GM18870 (cell line): ENCODE measurements at regions not wholly inside any gene's neighbourhood (a gene's known extent, or its start where the extent isn't known, plus 50 kb on each side); places are given as distances from the start of the nearest gene placed in this dataset.
A peak's percentile ranks its signal among the peaks of the same experiment; 100 is the strongest.

ENCODE experiments used
- ATAC-seq: cut with Tn5 transposase; IDR thresholded peaks from one replicate; pipeline ENCODE4 v1.9.1; 2021; ENCODE audit warnings: moderate library complexity; ENCODE audit not compliant: unreplicated experiment

DNA sequence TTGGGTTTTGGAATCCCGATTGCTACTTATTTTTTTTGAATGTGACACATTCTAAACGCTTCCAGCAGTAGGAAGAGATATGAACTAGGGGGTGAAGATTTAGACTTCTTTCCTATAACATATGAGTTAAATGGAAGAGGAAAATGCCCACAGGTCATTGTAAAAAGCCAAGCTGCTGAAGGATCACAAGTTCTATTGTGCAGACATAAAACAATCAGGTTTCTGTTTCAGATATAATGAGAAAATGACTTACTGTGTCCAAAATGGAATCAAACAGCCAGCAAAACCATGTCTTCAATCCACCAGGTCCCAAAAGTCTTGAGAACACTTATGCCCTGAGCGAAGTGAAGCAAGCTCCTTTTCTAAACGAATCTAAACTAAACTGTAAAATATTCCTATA, 157.0 kb upstream of the SOX9 start:
- no peak for ATAC-seq

DNA sequence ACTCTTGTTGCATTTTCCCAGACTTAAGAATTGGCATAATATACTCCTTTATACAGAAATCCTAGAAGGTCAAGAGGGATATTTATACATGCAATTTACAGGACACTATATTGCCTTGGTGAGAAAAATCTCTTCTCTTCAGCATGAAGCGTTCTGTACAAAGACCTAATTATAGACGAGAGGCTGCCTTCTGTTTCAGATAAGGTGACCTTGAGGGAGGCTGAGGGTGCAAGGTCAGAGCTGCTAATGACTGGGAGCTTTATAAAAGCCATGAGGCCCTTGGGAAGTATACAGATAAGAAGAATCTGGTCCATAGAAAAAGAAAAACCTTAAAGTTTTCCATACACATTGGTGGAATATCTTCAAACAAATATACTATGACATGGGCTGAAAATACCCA, 156.3 kb upstream of the SOX9 start:
- ATAC-seq, result no peak

DNA sequence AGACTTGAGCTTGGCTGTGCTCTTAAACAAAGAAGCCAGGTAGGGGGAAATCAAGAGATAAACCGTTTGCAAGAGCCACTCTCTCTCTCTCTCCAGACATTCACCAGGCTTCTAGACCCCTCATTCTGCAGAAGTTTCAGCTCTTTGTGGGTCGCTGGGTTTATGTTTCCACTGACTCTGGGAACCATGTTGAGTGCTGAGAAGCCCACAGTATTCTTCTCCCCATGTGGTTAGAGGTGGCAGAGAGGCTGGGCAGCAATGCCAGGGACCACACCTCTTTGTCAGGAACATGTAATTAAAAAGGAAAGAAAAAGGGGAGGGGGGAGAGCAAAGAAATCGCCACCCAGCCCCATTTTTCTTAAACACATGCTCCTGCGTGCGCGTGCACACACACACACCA, 154.8 kb upstream of the SOX9 start:
- ATAC-seq, result no peak

DNA sequence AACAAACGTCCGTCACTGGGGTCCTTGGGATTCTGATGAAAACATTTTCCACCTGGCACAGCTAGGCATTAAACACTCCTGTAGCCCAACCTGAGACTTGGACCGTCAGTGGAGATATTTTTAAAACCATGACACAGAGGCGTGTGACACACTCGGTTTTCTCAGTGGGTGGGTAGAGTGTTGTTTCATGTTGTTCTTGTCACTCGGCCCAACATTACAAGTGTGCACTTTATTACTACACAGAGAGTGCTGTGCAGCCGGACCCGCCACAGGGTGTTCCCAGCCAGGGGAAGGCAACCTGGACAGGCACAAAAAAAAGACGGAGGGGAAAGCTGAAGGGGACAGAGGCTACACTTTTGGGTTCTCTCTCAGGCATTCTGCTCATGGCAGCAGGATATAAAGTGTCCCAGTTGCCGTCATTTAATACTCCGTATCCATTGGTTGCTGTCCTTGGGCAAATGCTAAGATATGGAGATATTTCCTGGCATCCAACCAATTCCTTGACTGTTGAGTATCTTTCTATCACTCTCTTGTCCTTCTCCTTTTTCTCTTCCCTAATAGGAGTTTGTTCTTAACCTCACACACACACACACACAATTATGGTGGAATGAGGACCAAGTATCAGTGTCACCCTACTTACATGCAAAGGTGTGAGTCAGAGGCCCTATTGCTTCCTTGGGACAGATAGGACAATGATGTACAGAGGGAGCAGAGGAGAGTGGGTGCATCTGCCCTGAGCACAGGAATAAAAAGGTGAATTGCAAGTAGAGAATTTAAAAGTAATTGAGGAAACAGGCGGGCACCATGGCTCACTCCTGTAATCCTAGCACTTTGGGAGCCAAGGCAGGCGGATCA, 154.1 kb upstream of the SOX9 start:
- ATAC-seq, result no peak

DNA sequence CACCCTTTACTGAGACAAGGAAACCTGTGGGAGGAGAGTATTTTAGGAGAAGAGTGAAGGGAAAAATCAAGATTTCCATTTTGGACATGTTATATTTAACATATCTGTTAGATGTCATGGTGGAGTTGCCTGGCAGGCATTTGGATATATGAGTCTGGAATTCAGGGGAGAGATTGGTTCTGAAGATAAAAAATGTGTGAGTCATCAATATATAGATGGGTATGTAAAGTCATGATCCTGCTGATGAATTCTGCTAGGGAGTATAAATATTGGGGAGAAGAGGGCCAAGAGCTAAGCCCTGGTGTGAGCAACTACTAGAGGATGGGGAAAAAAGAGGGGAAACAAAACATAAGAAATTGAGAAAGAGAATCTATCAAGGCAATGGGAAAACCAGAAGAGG, 151.3 kb upstream of the SOX9 start:
- no peak for ATAC-seq

DNA sequence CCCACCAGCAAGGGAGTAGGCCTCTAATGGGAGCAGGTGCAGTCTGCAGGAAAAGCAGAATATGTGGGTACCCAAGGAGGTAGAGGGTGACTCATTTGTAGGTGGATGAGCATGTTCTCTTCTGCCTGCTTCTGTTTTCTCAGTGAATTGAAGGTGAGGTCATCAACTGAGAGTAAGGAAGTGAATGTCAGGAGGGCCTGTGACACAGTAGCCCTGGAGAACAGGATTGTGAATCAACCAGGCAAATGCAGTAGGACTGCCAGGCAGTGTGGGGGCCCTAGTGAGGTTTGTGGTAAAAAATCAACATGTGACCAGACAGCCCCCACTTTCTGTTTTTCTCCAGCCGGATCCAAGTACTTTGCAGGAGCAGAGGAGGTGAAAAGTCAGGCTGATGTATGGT, 150.5 kb upstream of the SOX9 start:
- peak; percentile 82 for ATAC-seq

DNA sequence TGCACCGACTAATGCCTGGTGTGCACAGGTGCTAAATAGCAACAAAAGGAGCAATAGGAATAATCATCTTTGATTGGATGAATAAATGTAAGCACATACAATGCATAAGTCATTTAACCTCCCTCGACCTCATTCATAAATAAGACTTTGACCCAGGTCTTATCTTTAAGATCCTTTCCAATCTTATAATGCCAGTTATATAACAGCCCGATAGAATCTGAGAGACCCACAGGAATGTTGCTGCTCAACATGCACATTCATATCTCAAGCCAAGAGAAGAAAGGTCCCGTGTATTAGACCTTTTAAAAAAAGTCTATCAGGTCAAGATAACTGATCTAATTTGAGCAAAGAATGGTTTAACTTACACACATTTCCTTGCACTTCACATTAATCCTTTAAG, 146.8 kb upstream of the SOX9 start:
- no peak for ATAC-seq

DNA sequence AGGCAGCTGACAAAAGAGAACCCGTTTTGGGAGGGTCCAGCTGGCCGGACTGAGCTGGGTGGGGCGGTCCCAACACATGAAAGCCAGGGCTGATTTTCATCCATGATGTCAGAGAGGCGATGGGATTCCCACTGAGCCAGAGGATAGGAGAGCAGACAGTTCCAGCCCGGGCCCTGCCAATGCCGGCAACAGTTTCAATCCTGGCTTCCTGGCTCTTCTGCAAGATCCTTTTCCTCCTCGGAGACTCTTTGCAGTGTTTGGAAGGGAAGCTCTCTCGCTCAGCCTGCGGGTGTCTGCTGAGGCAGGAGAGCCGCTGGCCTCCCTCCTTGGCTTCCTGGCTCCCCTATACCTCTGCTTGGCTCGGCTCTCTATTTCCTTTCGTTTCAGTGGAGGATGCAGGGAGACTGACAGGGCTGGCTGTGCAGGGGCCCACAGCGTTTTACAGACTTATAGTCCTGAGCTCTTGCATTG, 145.5 kb upstream of the SOX9 start:
- no peak for ATAC-seq

DNA sequence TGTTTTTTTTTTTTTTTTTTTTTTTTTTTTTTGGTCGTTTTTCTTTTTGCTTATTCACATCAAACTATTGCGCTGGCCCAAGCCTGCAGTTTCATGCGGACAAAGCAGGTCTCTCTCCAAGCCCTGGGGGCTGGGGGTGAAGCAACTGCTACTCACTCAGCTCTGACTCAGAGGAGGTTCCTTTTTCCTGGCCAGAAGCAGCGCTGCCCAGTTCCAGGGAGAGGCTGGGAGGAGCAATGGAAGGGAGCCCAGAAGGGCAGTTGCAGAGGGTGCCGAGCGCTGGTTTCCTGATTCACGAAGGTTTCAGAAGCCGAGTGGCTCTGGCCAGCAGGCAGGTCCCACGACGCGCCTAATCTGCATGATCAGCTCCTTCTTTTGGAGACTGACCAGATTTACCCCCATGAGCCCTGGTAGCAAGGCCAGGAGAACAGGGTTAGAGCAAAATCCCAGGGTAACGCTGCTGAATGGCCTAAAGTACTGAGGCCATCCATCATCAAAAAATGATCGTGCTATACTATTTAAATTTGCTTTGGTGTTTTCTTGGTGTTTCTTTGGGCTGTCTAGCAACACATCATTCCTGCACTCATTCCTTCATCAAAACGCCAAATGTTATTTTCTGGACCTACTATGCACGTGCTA, 144.7 kb upstream of the SOX9 start:
- no peak for ATAC-seq

DNA sequence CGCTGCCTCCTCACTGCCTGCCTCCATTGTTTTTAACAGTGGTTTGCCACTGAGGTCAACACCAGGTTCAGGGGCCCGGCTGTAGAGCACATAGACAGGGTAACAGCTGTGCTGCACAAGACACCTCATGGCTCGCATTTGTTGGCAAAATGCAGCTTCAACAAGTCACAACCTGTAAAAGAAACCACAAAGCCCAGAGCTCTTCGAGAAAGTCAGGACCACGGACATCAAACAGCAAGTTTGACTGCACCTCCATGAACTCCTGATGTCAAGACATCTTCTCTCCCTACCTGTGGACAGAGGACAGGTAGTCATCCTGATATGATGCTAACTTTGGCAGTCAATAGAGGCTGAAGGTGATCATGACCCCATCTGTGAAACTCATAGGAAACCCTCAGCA, 142.4 kb upstream of the SOX9 start:
- no peak for ATAC-seq

DNA sequence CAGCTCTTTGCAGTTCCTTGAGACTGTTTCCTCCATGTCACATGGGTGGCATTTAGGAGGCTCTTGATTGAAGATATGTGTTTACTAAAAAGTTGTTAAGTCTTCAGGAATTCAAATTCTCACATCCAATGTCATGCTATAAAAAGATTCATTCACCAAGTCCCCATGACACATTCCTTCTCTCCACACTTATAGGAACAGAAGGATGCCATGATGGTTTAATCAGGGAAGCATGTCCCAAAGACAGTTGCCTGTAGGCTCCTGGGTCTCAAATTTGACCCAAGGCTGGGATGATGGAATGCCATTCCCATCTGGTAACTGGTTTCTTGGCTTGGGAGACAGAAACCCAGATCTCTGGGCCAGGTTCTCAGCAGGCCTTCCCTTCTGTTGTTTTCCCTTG, 140.6 kb upstream of the SOX9 start:
- ATAC-seq, result no peak

DNA sequence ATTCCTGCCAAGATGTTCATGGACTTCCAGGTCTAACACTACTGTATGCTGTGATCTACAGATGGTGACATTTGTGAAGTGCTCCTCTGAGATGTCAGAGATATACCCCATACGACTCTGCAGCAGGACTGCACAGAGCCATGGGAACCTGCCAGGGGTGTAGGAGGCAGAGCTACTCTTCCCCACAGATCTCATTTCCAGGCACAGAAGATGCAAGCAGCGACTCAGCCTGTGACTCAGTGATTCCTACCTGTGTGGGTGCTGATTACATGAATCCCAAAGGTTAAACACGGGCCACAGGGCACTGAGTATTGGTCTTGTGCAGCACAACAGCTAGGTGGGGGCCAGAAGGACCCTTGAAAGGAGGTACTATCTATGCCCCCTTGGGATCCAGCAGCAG, 137.0 kb upstream of the SOX9 start:
- ATAC-seq, result no peak

DNA sequence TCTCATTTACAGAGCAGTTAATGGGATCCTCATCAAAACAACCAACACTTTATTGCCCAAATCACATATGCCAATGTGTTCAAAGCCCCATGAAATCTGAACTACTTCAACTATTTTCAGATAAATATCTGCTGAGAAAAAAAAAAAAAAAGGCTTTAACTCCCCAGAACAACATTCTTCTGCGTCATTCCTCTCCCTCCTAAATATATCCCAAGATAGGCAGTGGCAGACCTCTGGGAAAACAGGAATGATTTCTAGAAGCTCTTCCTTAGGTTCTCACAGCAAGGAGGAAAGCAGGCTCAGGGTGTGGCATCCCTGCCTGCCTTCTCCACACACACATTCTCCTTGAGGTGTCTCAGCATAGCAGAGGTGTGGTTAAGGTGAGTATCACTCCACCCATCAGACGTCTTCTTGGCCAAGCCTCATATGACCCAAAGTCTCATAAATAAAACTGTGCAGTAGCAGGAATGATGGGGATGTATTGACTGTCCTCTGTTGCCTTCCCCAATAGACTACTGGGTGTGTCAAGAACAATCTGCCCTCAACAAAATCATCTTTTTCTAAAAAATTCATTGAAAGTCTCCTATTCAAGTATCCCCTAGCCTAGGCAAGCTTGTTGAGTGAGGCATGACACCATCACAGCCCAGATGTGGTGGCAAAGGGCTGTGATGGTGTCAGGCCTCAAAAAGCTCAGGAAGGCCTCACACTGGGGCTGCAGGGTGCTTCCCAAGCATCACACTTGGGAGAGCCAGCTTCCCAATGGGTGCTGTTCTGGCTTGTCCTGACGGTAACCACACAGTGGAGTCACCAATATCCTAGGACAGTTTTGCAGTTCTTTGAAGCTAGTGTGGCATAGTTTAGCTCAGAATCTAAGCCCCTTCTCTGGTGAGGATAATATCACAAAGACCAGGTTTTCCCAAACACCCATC, 135.4 kb upstream of the SOX9 start:
- no peak for ATAC-seq

DNA sequence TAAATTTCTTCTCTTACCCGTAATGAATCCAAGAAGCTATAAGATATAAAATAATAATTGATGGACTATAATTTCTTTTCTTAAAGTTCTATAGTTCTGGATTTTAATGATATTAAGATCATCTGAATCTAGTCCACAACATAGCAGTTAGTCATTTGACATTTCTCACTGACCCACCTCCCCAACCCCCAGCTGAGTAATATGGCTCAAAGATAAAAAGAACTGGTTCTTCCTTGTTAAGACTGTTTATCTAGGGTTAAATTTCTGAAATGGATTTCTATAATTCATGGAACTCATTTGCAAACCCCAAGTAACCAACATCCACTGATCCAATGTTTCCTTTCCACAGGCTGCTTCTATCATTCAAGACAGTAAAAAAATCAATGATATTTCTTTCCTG, 133.9 kb upstream of the SOX9 start:
- no peak for ATAC-seq

DNA sequence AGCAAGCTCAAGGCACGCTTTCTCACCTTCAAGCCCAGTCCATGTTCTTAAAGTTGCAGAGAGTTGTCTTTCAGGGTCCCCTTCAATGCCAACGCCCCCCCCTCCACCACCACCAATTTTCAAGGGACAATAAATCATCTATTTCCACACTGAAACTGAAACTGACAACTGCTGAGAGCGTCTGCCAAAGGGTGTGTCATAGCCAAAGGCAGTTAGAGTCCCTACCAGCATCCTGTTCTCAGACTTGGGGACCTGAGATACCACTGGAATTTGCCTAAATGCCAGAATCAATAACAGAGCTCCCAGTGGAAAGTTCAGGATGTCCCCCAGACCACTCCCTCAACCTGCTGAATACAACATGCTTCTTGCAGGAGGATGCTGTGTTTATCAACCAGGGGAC, 133.2 kb upstream of the SOX9 start:
- ATAC-seq, result no peak

DNA sequence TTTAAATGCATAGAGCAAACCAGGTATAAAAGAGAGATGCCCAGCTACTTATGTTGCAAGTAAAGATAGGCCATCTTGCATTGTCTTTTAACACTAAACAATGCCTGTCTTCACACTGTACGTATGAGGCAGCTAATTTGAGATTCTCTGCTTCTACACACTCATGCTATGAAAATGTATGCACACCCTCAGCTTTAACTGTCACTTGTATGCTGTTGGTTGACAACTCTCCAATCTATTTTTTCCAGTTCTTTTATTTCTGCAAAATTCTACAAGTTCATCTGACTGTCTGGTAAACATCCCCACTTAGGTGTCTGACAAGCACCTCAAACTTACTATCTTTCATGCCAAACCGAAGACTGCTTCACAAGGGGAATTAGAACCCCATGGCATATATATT, 131.7 kb upstream of the SOX9 start:
- no peak for ATAC-seq

DNA sequence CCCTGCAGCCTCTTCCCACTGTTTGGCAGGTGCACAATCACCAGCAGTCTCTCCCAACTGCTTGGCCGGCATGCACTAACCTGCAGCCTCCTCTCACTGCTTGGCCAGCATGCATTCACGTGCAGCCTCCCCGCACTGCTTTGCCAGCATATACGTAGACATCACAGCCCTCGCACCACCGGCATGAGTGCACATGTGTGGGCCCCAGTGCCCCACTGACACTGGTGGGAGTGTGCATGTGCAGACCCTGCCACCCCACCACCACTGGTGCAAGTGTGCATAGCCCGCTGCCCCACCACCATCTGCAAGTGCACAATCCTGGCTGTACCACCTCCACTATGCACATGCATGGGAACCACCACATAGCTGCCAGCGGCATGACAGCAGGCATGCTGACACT, 127.5 kb upstream of the SOX9 start:
- ATAC-seq, result no peak

DNA sequence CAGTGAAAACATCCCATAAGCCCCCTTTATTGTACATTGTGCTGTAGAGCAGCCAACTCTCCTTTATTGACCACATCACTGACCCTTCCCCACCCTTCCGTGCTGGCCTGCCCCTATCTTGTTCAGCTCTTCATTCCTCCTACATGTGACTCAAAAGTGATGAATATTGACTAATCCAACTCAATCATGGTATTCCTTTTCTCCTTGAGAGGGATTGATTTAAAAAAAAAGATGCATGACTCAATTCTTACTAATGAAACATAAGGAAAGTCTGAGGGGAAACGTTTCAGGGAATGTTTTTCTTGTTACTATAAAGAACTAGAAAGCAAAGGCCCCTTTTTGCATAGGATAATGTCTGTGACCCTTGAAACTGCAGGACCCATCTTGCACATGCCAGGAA, 125.2 kb upstream of the SOX9 start:
- no peak for ATAC-seq

DNA sequence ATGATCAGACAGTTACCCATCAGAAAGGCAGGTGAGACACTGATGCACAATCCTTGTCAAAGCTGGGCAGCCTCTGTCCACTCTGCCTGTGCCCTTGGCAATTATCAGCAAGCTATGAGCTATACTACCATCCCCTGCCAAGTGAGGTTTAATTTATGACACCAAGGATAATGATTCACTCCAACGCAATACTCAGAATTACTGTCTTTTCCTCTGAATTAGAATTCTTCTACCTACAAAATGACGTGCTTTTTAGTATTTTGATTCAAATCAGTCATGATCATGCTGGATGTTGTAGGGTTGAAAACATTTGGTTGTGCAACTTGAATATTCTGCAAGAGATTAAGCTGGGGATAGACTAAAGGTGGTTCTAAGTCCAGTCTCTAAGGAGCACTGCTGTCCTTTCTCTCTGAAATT, 116.8 kb upstream of the SOX9 start:
- no peak for ATAC-seq

DNA sequence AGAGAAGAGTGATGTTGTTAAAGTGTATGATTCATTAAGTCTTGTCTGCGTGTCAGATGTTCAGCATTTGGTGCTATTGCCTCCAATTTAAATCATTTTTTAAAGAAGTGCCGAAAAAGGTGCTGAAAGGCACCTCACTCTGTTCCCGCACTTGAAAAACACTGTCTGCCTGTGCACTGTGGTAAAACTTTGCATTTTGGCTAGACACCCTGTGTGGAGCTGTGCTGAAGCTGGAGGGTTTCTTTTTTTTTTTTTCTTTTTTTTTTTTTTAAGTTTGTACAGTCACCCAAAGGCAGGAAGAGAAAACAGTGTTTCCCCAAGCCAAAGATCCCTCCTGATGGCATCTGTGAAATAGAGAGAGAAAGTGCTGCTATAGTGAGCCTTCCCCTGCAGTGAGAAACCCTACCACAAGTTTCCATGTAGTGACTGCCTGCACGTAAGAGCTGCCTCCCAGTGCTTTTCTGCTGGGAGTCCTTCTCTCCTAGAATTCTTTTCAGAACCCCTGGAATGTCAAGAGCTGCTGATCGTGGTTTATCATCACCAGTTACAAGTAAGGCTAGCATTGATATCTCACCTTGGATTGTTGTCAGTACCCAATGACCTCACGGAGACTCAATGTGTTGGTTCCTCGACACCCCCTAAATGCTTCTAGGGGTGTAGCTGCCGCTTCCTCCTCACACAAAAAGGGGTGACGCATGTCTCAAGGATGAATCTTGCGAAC, 116.0 kb upstream of the SOX9 start:
- peak; percentile 72 for ATAC-seq
